ENCODE measurements at regions not wholly inside any gene's neighbourhood (a gene's known extent, or its start where the extent isn't known, plus 50 kb on each side); places are given as distances from the start of the nearest gene placed in this dataset.

DNA sequence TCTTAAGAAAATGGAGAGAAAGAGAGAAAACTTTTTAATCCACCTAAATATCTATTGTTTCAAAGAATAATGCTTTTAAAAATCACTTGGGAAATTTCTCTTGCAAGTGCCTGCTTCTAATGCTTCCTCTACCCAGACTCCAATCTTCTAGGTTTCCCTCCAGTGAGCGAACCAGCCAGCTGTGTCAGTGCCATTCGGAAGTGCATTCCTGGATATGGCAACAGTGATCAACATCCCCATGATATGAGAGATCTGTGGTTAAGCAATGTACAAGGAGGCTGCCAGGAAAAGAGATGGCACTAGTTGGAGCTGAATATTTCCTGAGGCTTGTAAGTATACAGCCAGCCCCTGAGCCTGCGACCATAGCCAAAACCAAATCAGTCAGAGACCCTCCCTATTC is 53.3 kb upstream of the KCNMB2 start:
- Histone ChIP-seq H3K9ac (ENCODE audit: low read length) (no peak overlapping the region), H3K27ac (ENCODE audit: low read length) (no peak overlapping the region), H3K79me2 (ENCODE audit: low read length) (no peaks in the 10 kb centered on the region), H3K9me2 (replicated peaks; ENCODE audit: insufficient read depth, low read length) (no peaks in the 10 kb centered on the region), H3K4me3 (ENCODE audit: low read length) (no peak overlapping the region), H2AFZ (ENCODE audit: low read length) (no peak overlapping the region), H3K9me3 (replicated peaks; ENCODE audit: insufficient read depth, low read length) (no peaks in the 10 kb centered on the region), H3K4me1 (ENCODE audit: low read length) (no peaks in the 10 kb centered on the region), H3K27me3 (replicated peaks; ENCODE audit: insufficient read depth, low read length) (no peaks in the 10 kb centered on the region), H3K36me3 (replicated peaks; ENCODE audit: insufficient read depth, low read length) (no peaks in the 10 kb centered on the region), H3K4me2 (ENCODE audit: low read depth, low read length) (no peak overlapping the region), H3F3A (ENCODE audit: insufficient read depth, low read length) (no peaks in the 10 kb centered on the region), H4K20me1 (ENCODE audit: insufficient read depth, low read length) (no peaks in the 10 kb centered on the region)
- TF ChIP-seq EZH2 (optimal IDR thresholded peaks at IDR 0.05; ENCODE audit: low read depth, low read length) (no peak), EZH2phosphoT487 (IDR thresholded peaks at IDR 0.05; ENCODE audit: low read length) (no peak)
- TF ChIP-seq, protein P1, sequence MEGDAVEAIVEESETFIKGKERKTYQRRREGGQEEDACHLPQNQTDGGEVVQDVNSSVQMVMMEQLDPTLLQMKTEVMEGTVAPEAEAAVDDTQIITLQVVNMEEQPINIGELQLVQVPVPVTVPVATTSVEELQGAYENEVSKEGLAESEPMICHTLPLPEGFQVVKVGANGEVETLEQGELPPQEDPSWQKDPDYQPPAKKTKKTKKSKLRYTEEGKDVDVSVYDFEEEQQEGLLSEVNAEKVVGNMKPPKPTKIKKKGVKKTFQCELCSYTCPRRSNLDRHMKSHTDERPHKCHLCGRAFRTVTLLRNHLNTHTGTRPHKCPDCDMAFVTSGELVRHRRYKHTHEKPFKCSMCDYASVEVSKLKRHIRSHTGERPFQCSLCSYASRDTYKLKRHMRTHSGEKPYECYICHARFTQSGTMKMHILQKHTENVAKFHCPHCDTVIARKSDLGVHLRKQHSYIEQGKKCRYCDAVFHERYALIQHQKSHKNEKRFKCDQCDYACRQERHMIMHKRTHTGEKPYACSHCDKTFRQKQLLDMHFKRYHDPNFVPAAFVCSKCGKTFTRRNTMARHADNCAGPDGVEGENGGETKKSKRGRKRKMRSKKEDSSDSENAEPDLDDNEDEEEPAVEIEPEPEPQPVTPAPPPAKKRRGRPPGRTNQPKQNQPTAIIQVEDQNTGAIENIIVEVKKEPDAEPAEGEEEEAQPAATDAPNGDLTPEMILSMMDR (IDR thresholded peaks at IDR 0.05; ENCODE audit: low read length) = no peak
- DNase-seq = no peak

DNA sequence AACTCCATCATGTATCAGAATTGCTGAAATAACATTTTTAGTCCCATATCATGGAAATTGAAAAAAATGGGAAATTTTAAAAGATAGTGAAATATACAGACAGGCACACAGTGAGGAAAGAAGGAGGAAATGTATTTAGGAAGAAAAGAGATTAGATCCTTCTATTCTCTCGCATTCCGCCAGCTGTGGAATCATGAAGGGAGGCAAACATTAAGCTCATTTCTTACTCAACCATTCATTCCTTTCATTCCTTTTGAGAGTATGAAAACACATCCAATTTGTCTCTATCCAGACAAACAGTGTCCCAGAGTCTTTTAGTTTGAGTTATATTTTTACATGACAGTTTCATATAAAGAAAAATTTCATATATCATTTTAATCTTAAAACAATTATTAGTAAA is 52.5 kb upstream of the KCNMB2 start:
- no peaks in the 10 kb centered on the region for H3K4me1 ChIP-seq (ENCODE audit: low read length)
- no peaks in the 10 kb centered on the region for H3K79me2 ChIP-seq (ENCODE audit: low read length)
- H3K4me3 ChIP-seq (ENCODE audit: low read length) = no peak overlapping the region
- DNase-seq = no peak
- no peaks in the 10 kb centered on the region for H3K9me3 ChIP-seq (replicated peaks; ENCODE audit: insufficient read depth, low read length)
- no peaks in the 10 kb centered on the region for H3K27me3 ChIP-seq (replicated peaks; ENCODE audit: insufficient read depth, low read length)
- H3K27ac ChIP-seq (ENCODE audit: low read length) = no peak overlapping the region
- no peak overlapping the region for H3K4me2 ChIP-seq (ENCODE audit: low read depth, low read length)
- no peak overlapping the region for H3K9ac ChIP-seq (ENCODE audit: low read length)
- H2AFZ ChIP-seq (ENCODE audit: low read length) = no peak overlapping the region
- H3K9me2 ChIP-seq (replicated peaks; ENCODE audit: insufficient read depth, low read length) = no peaks in the 10 kb centered on the region
- no peaks in the 10 kb centered on the region for H3K36me3 ChIP-seq (replicated peaks; ENCODE audit: insufficient read depth, low read length)
- no peaks in the 10 kb centered on the region for H4K20me1 ChIP-seq (ENCODE audit: insufficient read depth, low read length)
- H3F3A ChIP-seq (ENCODE audit: insufficient read depth, low read length) = no peaks in the 10 kb centered on the region
- TF ChIP-seq EZH2 (optimal IDR thresholded peaks at IDR 0.05; ENCODE audit: low read depth, low read length) (no peak), EZH2phosphoT487 (IDR thresholded peaks at IDR 0.05; ENCODE audit: low read length) (no peak)
- TF ChIP-seq, protein P1 (IDR thresholded peaks at IDR 0.05; ENCODE audit: low read length) = no peak

DNA sequence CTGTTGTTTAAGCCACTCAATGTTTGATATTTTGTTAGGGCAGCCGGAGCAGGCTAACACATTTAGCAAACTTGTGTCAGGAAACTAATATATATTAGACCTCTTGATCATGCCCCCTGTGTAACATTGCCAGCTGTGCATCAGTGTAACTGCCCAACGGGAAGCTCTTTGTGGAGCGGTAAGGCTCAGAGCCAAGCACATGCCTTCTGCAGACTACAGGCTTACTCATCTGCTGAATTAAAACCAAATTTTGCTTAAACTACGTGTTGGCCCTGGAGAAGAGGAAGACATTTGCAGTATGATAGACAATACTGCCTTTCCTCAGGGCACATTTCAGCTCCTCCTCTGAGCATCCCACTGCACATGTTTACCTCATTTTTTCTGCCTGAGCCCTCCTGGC is 50.5 kb upstream of the KCNMB2 start:
- H4K20me1 ChIP-seq (ENCODE audit: insufficient read depth, low read length) = no peaks in the 10 kb centered on the region
- H3K27me3 ChIP-seq (replicated peaks; ENCODE audit: insufficient read depth, low read length) = no peaks in the 10 kb centered on the region
- TF ChIP-seq EZH2phosphoT487 (IDR thresholded peaks at IDR 0.05; ENCODE audit: low read length) (no peak), EZH2 (optimal IDR thresholded peaks at IDR 0.05; ENCODE audit: low read depth, low read length) (no peak)
- TF ChIP-seq, protein P1 (IDR thresholded peaks at IDR 0.05; ENCODE audit: low read length) = no peak
- H3K9ac ChIP-seq (ENCODE audit: low read length) = no peak overlapping the region
- no peaks in the 10 kb centered on the region for H3F3A ChIP-seq (ENCODE audit: insufficient read depth, low read length)
- H3K9me2 ChIP-seq (replicated peaks; ENCODE audit: insufficient read depth, low read length) = no peaks in the 10 kb centered on the region
- DNase-seq = no peak
- H3K79me2 ChIP-seq (ENCODE audit: low read length) = no peaks in the 10 kb centered on the region
- H3K4me3 ChIP-seq (ENCODE audit: low read length) = no peak overlapping the region
- H2AFZ ChIP-seq (ENCODE audit: low read length) = no peak overlapping the region
- no peaks in the 10 kb centered on the region for H3K36me3 ChIP-seq (replicated peaks; ENCODE audit: insufficient read depth, low read length)
- no peaks in the 10 kb centered on the region for H3K4me1 ChIP-seq (ENCODE audit: low read length)
- no peak overlapping the region for H3K4me2 ChIP-seq (ENCODE audit: low read depth, low read length)
- no peak overlapping the region for H3K27ac ChIP-seq (ENCODE audit: low read length)
- no peaks in the 10 kb centered on the region for H3K9me3 ChIP-seq (replicated peaks; ENCODE audit: insufficient read depth, low read length)

Measured in MM.1S (cell line).